HepG2 (cell line): ENCODE measurements at regions not wholly inside any gene's neighbourhood (a gene's known extent, or its start where the extent isn't known, plus 50 kb on each side); places are given as distances from the start of the nearest gene placed in this dataset.

ENCODE experiments used
- HCFC1 ChIP-seq: fragments of 150-350 bp; IDR thresholded peaks from 2 replicates; pipeline ENCODE4 v1.6.1; 2014; ENCODE audit warnings: low read depth, low read length
- HES4 ChIP-seq: sonication (generic); formaldehyde crosslinking; IDR thresholded peaks from 2 replicates; pipeline ENCODE4 v1.9.0; 2021; ENCODE audit warnings: mild to moderate bottlenecking, missing genetic modification reagents, borderline replicate concordance
- MEIS2 ChIP-seq: sonication (generic); formaldehyde crosslinking; IDR thresholded peaks from 2 replicates; pipeline ENCODE4 v1.9.0; 2021; ENCODE audit warnings: mild to moderate bottlenecking, missing genetic modification reagents
- MIER2 ChIP-seq: IDR thresholded peaks from 2 replicates; pipeline ENCODE4 v1.6.1; 2016; ENCODE audit warnings: missing biosample characterization, missing genetic modification reagents
- MTA1 ChIP-seq: sonication (generic); formaldehyde crosslinking; IDR thresholded peaks from 2 replicates; pipeline ENCODE4 v1.4.0; 2020; ENCODE audit warnings: missing genetic modification reagents, mild to moderate bottlenecking, borderline replicate concordance
- PHF5A ChIP-seq: IDR thresholded peaks from one replicate; pipeline ENCODE4 v1.6.1; 2018; ENCODE audit warnings: low read depth, missing genetic modification reagents; ENCODE audit not compliant: unreplicated experiment
- PITX1 ChIP-seq: sonication (generic); formaldehyde crosslinking; IDR thresholded peaks from 2 replicates; pipeline ENCODE4 v1.5.1; 2020; ENCODE audit warnings: mild to moderate bottlenecking, missing genetic modification reagents
- RXRB ChIP-seq: IDR thresholded peaks from 2 replicates; pipeline ENCODE4 v1.6.1; 2016; ENCODE audit warnings: borderline replicate concordance, missing genetic modification reagents, missing compliant biosample characterization
- SCMH1 ChIP-seq: sonication (generic); formaldehyde crosslinking; IDR thresholded peaks from 2 replicates; pipeline ENCODE4 v1.9.0; 2021; ENCODE audit warnings: missing genetic modification reagents, mild to moderate bottlenecking, borderline replicate concordance
- TBL1XR1 ChIP-seq: fragments of 150-350 bp; IDR thresholded peaks from 2 replicates; pipeline ENCODE4 v1.6.1; 2014; ENCODE audit warnings: borderline replicate concordance, low read length; ENCODE audit not compliant: partially characterized antibody
- ZBTB38 ChIP-seq: sonication (generic); formaldehyde crosslinking; IDR thresholded peaks from 2 replicates; pipeline ENCODE4 v1.5.1; 2020; ENCODE audit warnings: mild to moderate bottlenecking, missing genetic modification reagents
- ZFYVE20 ChIP-seq: sonication (generic); formaldehyde crosslinking; IDR thresholded peaks from 2 replicates; pipeline ENCODE4 v1.8.0; 2023; ENCODE audit warnings: low read depth, mild to moderate bottlenecking, moderate library complexity, missing genetic modification reagents, borderline replicate concordance
- ZNF124 ChIP-seq: sonication (generic); formaldehyde crosslinking; IDR thresholded peaks from 2 replicates; pipeline ENCODE4 v1.4.0; 2020; ENCODE audit warnings: missing genetic modification reagents
- ZNF326 ChIP-seq: sonication (generic); formaldehyde crosslinking; IDR thresholded peaks from 2 replicates; pipeline ENCODE4 v1.4.0; 2020; ENCODE audit warnings: missing genetic modification reagents, borderline replicate concordance
- ZNF550 ChIP-seq: sonication (generic); formaldehyde crosslinking; IDR thresholded peaks from 2 replicates; pipeline ENCODE4 v1.4.0; 2020; ENCODE audit warnings: mild to moderate bottlenecking, missing genetic modification reagents, borderline replicate concordance
- ZNF737 ChIP-seq: sonication (generic); formaldehyde crosslinking; IDR thresholded peaks from 2 replicates; pipeline ENCODE4 v1.5.0; 2020; ENCODE audit warnings: missing genetic modification reagents, mild to moderate bottlenecking, borderline replicate concordance
- TF ChIP-seq, protein P1 (sequence below): sonication (generic); formaldehyde crosslinking; IDR thresholded peaks from 2 replicates; pipeline ENCODE4 v1.4.0; 2020; ENCODE audit warnings: mild to moderate bottlenecking, missing genetic modification reagents
- TF ChIP-seq, protein P2 (sequence below): fragments of 450-650 bp; IDR thresholded peaks from 2 replicates; pipeline ENCODE4 v1.6.1; 2017; ENCODE audit warnings: mild to moderate bottlenecking
- TF ChIP-seq, protein P3 (sequence below): sonication (generic); formaldehyde crosslinking; IDR thresholded peaks from 2 replicates; pipeline ENCODE4 v1.4.0; 2020; ENCODE audit warnings: missing genetic modification reagents
- TF ChIP-seq, protein P4 (sequence below): sonication (generic); formaldehyde crosslinking; IDR thresholded peaks from 2 replicates; pipeline ENCODE4 v1.5.0; 2020; ENCODE audit warnings: missing genetic modification reagents

DNA sequence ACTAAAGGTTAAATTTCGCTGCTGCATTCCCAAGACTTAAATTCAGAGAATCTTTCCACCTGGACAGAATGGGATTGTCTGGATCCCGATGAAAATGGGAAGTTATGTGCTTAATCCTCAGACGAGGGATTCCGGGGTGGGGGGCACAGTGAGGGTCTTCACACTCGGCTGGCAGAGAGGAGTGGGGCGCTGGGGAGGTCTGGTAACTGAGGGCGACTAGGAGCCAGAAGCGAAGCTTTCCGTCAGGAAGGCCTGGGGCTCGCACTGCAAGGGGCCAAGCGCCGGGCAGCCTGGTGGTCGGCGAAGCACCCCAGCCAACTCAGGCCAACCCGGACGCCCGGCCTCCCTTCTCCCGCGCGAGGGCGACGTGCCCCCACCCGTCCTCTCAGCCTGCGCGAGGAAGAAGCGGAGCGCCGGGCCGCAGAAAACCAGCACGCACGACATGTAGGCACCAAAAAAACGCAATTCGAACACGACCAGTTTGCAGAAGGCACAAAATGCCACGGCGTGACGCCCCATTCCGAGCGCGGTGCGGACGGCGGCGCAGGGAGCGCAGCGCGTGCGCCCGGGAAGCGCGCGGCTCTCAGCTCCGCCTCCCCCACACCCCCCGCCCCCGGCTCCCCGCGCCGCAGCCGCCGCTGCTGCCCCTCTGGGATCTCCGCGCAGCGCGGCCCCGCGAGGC lies 188.1 kb downstream of the ZEB2 start (continued):
- TF ChIP-seq ZNF326 (CRISPR knock-in tag): no peak
- TF ChIP-seq, protein P1, sequence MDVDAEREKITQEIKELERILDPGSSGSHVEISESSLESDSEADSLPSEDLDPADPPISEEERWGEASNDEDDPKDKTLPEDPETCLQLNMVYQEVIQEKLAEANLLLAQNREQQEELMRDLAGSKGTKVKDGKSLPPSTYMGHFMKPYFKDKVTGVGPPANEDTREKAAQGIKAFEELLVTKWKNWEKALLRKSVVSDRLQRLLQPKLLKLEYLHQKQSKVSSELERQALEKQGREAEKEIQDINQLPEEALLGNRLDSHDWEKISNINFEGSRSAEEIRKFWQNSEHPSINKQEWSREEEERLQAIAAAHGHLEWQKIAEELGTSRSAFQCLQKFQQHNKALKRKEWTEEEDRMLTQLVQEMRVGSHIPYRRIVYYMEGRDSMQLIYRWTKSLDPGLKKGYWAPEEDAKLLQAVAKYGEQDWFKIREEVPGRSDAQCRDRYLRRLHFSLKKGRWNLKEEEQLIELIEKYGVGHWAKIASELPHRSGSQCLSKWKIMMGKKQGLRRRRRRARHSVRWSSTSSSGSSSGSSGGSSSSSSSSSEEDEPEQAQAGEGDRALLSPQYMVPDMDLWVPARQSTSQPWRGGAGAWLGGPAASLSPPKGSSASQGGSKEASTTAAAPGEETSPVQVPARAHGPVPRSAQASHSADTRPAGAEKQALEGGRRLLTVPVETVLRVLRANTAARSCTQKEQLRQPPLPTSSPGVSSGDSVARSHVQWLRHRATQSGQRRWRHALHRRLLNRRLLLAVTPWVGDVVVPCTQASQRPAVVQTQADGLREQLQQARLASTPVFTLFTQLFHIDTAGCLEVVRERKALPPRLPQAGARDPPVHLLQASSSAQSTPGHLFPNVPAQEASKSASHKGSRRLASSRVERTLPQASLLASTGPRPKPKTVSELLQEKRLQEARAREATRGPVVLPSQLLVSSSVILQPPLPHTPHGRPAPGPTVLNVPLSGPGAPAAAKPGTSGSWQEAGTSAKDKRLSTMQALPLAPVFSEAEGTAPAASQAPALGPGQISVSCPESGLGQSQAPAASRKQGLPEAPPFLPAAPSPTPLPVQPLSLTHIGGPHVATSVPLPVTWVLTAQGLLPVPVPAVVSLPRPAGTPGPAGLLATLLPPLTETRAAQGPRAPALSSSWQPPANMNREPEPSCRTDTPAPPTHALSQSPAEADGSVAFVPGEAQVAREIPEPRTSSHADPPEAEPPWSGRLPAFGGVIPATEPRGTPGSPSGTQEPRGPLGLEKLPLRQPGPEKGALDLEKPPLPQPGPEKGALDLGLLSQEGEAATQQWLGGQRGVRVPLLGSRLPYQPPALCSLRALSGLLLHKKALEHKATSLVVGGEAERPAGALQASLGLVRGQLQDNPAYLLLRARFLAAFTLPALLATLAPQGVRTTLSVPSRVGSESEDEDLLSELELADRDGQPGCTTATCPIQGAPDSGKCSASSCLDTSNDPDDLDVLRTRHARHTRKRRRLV (CRISPR knock-in tag): no peak
- TF ChIP-seq, protein P2, sequence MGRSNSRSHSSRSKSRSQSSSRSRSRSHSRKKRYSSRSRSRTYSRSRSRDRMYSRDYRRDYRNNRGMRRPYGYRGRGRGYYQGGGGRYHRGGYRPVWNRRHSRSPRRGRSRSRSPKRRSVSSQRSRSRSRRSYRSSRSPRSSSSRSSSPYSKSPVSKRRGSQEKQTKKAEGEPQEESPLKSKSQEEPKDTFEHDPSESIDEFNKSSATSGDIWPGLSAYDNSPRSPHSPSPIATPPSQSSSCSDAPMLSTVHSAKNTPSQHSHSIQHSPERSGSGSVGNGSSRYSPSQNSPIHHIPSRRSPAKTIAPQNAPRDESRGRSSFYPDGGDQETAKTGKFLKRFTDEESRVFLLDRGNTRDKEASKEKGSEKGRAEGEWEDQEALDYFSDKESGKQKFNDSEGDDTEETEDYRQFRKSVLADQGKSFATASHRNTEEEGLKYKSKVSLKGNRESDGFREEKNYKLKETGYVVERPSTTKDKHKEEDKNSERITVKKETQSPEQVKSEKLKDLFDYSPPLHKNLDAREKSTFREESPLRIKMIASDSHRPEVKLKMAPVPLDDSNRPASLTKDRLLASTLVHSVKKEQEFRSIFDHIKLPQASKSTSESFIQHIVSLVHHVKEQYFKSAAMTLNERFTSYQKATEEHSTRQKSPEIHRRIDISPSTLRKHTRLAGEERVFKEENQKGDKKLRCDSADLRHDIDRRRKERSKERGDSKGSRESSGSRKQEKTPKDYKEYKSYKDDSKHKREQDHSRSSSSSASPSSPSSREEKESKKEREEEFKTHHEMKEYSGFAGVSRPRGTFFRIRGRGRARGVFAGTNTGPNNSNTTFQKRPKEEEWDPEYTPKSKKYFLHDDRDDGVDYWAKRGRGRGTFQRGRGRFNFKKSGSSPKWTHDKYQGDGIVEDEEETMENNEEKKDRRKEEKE: no peak
- TF ChIP-seq, protein P3, sequence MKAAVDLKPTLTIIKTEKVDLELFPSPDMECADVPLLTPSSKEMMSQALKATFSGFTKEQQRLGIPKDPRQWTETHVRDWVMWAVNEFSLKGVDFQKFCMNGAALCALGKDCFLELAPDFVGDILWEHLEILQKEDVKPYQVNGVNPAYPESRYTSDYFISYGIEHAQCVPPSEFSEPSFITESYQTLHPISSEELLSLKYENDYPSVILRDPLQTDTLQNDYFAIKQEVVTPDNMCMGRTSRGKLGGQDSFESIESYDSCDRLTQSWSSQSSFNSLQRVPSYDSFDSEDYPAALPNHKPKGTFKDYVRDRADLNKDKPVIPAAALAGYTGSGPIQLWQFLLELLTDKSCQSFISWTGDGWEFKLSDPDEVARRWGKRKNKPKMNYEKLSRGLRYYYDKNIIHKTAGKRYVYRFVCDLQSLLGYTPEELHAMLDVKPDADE (CRISPR knock-in tag): no peak; the same call in 1 of the 2 replicates
- peak; percentile 77 for TF ChIP-seq ZFYVE20 (CRISPR knock-in tag)
- no peak for TF ChIP-seq TBL1XR1
- no peak for TF ChIP-seq HCFC1
- TF ChIP-seq HES4 (CRISPR knock-in tag): peak; percentile 87
- peak; percentile 79 for TF ChIP-seq PITX1 (CRISPR knock-in tag)
- TF ChIP-seq RXRB (CRISPR knock-in tag): peak; percentile 41; the same call in 1 of the 2 replicates
- peak; percentile 81; the same call in 1 of the 2 replicates for TF ChIP-seq ZNF550 (CRISPR knock-in tag)
- TF ChIP-seq, protein P4, sequence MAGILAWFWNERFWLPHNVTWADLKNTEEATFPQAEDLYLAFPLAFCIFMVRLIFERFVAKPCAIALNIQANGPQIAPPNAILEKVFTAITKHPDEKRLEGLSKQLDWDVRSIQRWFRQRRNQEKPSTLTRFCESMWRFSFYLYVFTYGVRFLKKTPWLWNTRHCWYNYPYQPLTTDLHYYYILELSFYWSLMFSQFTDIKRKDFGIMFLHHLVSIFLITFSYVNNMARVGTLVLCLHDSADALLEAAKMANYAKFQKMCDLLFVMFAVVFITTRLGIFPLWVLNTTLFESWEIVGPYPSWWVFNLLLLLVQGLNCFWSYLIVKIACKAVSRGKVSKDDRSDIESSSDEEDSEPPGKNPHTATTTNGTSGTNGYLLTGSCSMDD (CRISPR knock-in tag): no peak
- no peak for TF ChIP-seq MIER2 (CRISPR knock-in tag)
- no peak for TF ChIP-seq MTA1 (CRISPR knock-in tag)
- TF ChIP-seq PHF5A (CRISPR knock-in tag): no peak
- TF ChIP-seq SCMH1: no peak
- no peak for TF ChIP-seq MEIS2 (CRISPR knock-in tag)
- no peak for TF ChIP-seq ZBTB38 (CRISPR knock-in tag)
- peak; percentile 93; the same call in 1 of the 2 replicates for TF ChIP-seq ZNF737 (CRISPR knock-in tag)
- TF ChIP-seq ZNF124 (CRISPR knock-in tag): peak; percentile 80
